BE2C (cell line): ENCODE measurements at regions not wholly inside any gene's neighbourhood (a gene's known extent, or its start where the extent isn't known, plus 50 kb on each side); places are given as distances from the start of the nearest gene placed in this dataset.

ENCODE experiments used
- DNase-seq: peaks from one replicate; pipeline ENCODE4 v3.0.0-alpha.2; 2020
- H3K27me3 ChIP-seq: fragments of 250-450 bp; sonication (Bioruptor Pico); 2 replicates; pipeline ENCODE4 v1.5.1; 2020; ENCODE audit warnings: mild to moderate bottlenecking
- H3K36me3 ChIP-seq: fragments of 250-450 bp; sonication (Bioruptor Pico); 2 replicates; pipeline ENCODE4 v1.5.1; 2020; ENCODE audit warnings: mild to moderate bottlenecking
- H3K4me1 ChIP-seq: fragments of 250-450 bp; sonication (Bioruptor Pico); 2 replicates; pipeline ENCODE4 v1.5.1; 2020
- H3K4me3 ChIP-seq: 2 replicates; pipeline ENCODE4 v1.5.1; 2011; ENCODE audit warnings: low read depth, low read length
- H3K9me3 ChIP-seq: fragments of 250-450 bp; sonication (Bioruptor Pico); 2 replicates; pipeline ENCODE4 v1.5.1; 2020
- TF ChIP-seq, protein P1 (sequence below): IDR thresholded peaks from 2 replicates; pipeline ENCODE4 v1.5.1; 2012; ENCODE audit warnings: mild to moderate bottlenecking, low read depth, low read length

DNA sequence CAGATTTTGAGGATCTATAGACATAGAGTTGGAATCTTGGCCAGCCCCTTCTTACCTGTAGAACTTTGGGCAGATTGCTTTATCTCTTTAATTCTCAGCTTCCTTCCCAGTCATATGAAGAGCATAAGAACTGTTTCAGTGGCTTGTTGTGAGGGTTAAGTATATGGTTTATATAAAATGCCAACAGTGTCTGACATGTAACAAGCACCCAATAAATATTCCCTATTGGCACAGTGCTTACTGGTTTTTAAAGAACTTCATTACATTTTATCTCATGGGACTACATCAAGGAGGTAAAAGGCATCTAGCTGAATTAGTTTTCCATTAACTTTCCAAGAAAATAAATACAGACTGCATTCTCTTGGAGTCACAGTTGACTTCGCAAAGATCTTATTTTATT, 106.7 kb upstream of the LIMCH1 start:
- no peaks in the 10 kb centered on the region for H3K9me3 ChIP-seq
- TF ChIP-seq, protein P1, sequence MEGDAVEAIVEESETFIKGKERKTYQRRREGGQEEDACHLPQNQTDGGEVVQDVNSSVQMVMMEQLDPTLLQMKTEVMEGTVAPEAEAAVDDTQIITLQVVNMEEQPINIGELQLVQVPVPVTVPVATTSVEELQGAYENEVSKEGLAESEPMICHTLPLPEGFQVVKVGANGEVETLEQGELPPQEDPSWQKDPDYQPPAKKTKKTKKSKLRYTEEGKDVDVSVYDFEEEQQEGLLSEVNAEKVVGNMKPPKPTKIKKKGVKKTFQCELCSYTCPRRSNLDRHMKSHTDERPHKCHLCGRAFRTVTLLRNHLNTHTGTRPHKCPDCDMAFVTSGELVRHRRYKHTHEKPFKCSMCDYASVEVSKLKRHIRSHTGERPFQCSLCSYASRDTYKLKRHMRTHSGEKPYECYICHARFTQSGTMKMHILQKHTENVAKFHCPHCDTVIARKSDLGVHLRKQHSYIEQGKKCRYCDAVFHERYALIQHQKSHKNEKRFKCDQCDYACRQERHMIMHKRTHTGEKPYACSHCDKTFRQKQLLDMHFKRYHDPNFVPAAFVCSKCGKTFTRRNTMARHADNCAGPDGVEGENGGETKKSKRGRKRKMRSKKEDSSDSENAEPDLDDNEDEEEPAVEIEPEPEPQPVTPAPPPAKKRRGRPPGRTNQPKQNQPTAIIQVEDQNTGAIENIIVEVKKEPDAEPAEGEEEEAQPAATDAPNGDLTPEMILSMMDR, result no peak
- peaks cover 12% of the 10 kb centered on the region for H3K4me1 ChIP-seq
- H3K4me3 ChIP-seq, result no peak overlapping the region
- DNase-seq, result no peak
- no peaks in the 10 kb centered on the region for H3K27me3 ChIP-seq
- peaks cover 4% of the 10 kb centered on the region; the same call in 1 of the 2 replicates for H3K36me3 ChIP-seq

DNA sequence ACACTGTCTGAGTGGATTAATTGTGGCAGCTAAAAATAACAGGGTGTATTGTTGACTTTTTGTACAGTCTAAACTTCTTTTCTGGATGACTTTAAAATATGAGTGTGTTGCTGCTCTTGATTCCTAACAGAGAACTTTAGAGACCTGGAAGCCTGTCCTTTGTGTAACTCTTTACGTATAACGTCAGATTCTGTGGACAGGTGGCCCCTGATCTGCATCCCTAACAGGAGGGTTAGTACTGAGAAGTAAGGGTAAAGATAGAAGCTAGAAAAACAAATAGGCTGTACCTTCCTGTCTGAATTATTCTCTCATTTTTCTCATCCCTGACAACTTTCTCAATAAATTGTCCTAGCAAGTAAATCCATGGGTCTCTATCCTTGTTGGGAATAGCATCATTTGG, 105.7 kb upstream of the LIMCH1 start:
- DNase-seq, result no peak
- no peaks in the 10 kb centered on the region for H3K9me3 ChIP-seq
- TF ChIP-seq, protein P1, result no peak
- H3K4me1 ChIP-seq, result peaks cover 19% of the 10 kb centered on the region
- peaks cover 4% of the 10 kb centered on the region; the same call in 1 of the 2 replicates for H3K36me3 ChIP-seq
- H3K27me3 ChIP-seq, result no peaks in the 10 kb centered on the region
- H3K4me3 ChIP-seq, result no peak overlapping the region

DNA sequence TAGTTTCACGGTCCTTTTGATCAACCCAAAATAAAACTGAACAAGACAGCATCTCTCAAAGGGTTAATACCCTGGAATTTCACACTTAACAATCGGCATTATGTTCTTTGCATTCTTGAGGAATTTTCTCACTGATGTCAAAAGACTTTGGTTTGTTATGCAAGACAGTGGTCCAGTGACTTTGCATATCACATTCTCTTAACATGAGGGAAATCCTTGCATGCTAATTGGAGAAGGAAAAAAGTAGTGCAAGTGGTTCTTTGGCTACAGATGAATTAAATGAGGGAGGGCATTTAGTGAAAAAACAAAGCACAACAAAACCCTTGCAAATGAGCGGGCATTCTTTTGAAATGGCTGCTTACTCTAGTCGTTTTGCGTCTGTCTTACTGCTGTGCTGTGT, 105.1 kb upstream of the LIMCH1 start:
- Histone ChIP-seq H3K9me3 (no peaks in the 10 kb centered on the region), H3K4me3 (no peak overlapping the region), H3K27me3 (no peaks in the 10 kb centered on the region), H3K4me1 (peaks cover 26% of the 10 kb centered on the region), H3K36me3 (peaks cover 8% of the 10 kb centered on the region; the same call in 1 of the 2 replicates)
- DNase-seq, result no peak
- TF ChIP-seq, protein P1, result no peak

DNA sequence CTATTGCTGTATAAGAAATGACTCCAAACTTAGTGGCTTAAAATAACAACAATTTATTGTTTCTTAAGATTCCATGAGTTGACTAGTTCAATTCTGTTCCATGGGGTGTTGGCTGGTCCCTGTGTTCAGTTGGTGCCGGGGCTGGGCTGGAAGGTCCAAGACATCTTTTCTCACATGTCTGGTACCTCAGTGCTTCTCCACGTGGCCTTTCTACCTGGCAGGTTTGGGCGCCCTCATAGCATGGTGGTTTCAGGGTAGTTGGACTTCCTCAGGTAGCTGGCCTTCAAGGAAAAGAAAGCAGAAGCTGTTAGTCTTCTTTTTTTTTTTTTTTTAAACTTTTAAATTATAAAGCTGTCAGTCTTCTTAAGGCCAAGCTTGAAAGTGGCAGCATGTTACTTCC, 104.6 kb upstream of the LIMCH1 start:
- TF ChIP-seq, protein P1, result no peak
- Histone ChIP-seq H3K27me3 (no peaks in the 10 kb centered on the region), H3K4me3 (no peak overlapping the region), H3K4me1 (peaks cover 21% of the 10 kb centered on the region), H3K9me3 (no peaks in the 10 kb centered on the region), H3K36me3 (peaks cover 8% of the 10 kb centered on the region; the same call in 1 of the 2 replicates)
- DNase-seq, result no peak

DNA sequence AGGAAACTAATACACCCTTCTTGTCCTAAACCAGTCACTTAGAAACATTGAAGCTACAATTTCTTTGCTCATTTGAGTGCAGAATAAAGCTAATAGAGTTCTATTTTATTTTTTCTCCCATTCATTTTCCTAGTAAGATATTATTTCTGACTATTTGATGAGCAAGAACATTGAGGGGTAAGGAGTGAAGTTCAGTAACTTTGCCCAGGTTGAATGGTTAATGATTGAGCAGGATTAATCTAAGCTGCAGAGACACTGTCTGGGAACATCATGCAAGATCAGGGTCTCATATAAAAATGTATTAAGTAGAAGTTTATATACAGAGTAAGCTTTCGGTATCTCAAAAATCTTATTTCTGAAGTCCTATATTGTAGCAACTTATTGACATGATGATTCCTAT, 102.4 kb upstream of the LIMCH1 start:
- H3K27me3 ChIP-seq, result no peaks in the 10 kb centered on the region
- TF ChIP-seq, protein P1, result no peak
- no peaks in the 10 kb centered on the region for H3K9me3 ChIP-seq
- H3K4me1 ChIP-seq, result peaks cover 20% of the 10 kb centered on the region
- H3K36me3 ChIP-seq, result peaks cover 14% of the 10 kb centered on the region
- no peak for DNase-seq
- no peak overlapping the region for H3K4me3 ChIP-seq

DNA sequence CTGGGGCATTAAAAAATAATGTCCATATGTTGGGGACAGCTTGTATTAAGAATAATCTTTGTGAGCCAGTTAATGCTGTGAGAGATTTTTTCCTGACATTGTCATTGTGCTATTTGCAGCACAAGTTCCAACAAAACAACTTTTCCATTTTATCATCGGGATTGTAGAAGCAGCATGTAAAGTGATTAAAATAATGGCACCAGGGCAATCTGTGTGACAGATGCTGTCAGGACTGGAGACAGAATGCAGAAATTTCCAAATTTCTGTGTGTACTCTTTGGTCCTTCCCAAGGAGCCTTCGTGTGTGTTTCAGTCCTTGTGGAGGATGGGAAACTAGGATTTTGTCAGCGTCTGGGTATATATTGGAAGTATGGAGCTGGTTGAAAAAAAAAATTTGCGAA, 101.5 kb upstream of the LIMCH1 start:
- H3K4me3 ChIP-seq, result 0 out of 2 replicates have a peak overlapping the region, but pooled peaks have one; percentile 1
- H3K36me3 ChIP-seq, result peaks cover 14% of the 10 kb centered on the region
- no peaks in the 10 kb centered on the region for H3K27me3 ChIP-seq
- H3K4me1 ChIP-seq, result peaks cover 20% of the 10 kb centered on the region
- TF ChIP-seq, protein P1, result no peak
- no peaks in the 10 kb centered on the region for H3K9me3 ChIP-seq
- no peak for DNase-seq
